Parathyroid adenoma (tissue), 2 donors: ENCODE measurements at regions not wholly inside any gene's neighbourhood (a gene's known extent, or its start where the extent isn't known, plus 50 kb on each side); places are given as distances from the start of the nearest gene placed in this dataset.

ENCODE experiments used
- H2AFZ ChIP-seq: fragments of 300-600 bp; sonication (generic); one replicate; pipeline ENCODE4 v1.7.0; 2017; ENCODE audit warnings: antibody characterized with exemption, mild to moderate bottlenecking
- H3K27ac ChIP-seq: fragments of 300-600 bp; sonication (generic); one replicate; pipeline ENCODE4 v1.7.0; 2017
- H3K27me3 ChIP-seq: fragments of 300-600 bp; sonication (generic); one replicate; pipeline ENCODE4 v1.7.0; 2017; ENCODE audit warnings: low read length; ENCODE audit not compliant: control insufficient read depth, insufficient read depth
- H3K36me3 ChIP-seq: fragments of 300-600 bp; sonication (generic); one replicate; pipeline ENCODE4 v1.7.0; 2017; ENCODE audit warnings: low read length; ENCODE audit not compliant: control insufficient read depth, insufficient read depth
- H3K4me1 ChIP-seq: fragments of 300-600 bp; sonication (generic); one replicate; pipeline ENCODE4 v1.7.0; 2017; ENCODE audit warnings: control low read depth
- H3K4me2 ChIP-seq: fragments of 300-600 bp; sonication (generic); one replicate; pipeline ENCODE4 v1.7.0; 2017; ENCODE audit warnings: low read length
- H3K4me3 ChIP-seq: fragments of 300-600 bp; sonication (generic); one replicate; pipeline ENCODE4 v1.7.0; 2017; ENCODE audit warnings: low read depth, low read length
- H3K79me2 ChIP-seq: fragments of 300-600 bp; sonication (generic); one replicate; pipeline ENCODE4 v1.7.0; 2017; ENCODE audit warnings: control low read depth
- H3K9ac ChIP-seq: fragments of 300-600 bp; sonication (generic); one replicate; pipeline ENCODE4 v1.7.0; 2017; ENCODE audit warnings: mild to moderate bottlenecking
- H3K9me3 ChIP-seq: fragments of 300-600 bp; sonication (generic); one replicate; pipeline ENCODE4 v1.7.0; 2017; ENCODE audit warnings: low read length; ENCODE audit not compliant: control insufficient read depth
- TF ChIP-seq, protein P1 (sequence below): fragments of 300-600 bp; sonication (generic); IDR thresholded peaks from one replicate; pipeline ENCODE4 v1.7.0; 2017; ENCODE audit warnings: antibody characterized with exemption, mild to moderate bottlenecking
- donor health status: primary hyperparathyroidism.

DNA sequence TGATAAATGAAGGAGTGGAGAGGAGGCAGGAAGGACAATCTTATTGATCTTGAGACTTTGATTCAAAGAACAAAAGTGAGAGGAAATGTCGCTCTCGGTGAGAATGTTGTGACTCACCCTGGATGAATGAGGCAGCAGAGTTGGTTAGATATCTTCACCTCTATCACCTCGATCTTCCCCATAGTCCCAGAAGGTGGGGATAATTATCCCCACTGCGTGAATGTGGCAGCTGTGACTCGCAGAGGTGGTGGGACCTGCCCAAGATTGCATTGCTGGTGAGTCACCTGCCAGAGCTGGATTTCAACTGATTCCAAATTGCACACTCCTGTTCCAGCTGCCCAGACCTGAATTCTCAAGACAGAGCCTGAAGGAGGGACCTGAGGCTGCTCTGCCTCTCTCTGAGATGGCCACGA, 105.0 kb downstream of the MATN1 start:
- TF ChIP-seq, protein P1, sequence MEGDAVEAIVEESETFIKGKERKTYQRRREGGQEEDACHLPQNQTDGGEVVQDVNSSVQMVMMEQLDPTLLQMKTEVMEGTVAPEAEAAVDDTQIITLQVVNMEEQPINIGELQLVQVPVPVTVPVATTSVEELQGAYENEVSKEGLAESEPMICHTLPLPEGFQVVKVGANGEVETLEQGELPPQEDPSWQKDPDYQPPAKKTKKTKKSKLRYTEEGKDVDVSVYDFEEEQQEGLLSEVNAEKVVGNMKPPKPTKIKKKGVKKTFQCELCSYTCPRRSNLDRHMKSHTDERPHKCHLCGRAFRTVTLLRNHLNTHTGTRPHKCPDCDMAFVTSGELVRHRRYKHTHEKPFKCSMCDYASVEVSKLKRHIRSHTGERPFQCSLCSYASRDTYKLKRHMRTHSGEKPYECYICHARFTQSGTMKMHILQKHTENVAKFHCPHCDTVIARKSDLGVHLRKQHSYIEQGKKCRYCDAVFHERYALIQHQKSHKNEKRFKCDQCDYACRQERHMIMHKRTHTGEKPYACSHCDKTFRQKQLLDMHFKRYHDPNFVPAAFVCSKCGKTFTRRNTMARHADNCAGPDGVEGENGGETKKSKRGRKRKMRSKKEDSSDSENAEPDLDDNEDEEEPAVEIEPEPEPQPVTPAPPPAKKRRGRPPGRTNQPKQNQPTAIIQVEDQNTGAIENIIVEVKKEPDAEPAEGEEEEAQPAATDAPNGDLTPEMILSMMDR: no peak
- no peak overlapping the region for H3K4me2 ChIP-seq

GRCh38 chr1:30616759-30617158, 106.6 kb downstream of the MATN1 start:
- no peak overlapping the region for H3K4me2 ChIP-seq
- H3K4me1 ChIP-seq: no peaks in the 10 kb centered on the region
- no peak overlapping the region for H3K4me3 ChIP-seq
- no peaks in the 10 kb centered on the region for H3K79me2 ChIP-seq
- H3K27me3 ChIP-seq: no peaks in the 10 kb centered on the region
- TF ChIP-seq, protein P1: no peak
- no peak overlapping the region for H2AFZ ChIP-seq
- no peaks in the 10 kb centered on the region for H3K9me3 ChIP-seq
- H3K27ac ChIP-seq: no peak overlapping the region
- H3K9ac ChIP-seq: no peak overlapping the region
- no peaks in the 10 kb centered on the region for H3K36me3 ChIP-seq

More for the DNA sequence above, 105.0 kb downstream of the MATN1 start:
- no peak overlapping the region for H3K4me3 ChIP-seq
- no peak overlapping the region for H3K27ac ChIP-seq
- H3K4me1 ChIP-seq: no peaks in the 10 kb centered on the region
- no peak overlapping the region for H2AFZ ChIP-seq
- no peaks in the 10 kb centered on the region for H3K27me3 ChIP-seq
- H3K9ac ChIP-seq: no peak overlapping the region
- no peaks in the 10 kb centered on the region for H3K9me3 ChIP-seq
- no peaks in the 10 kb centered on the region for H3K36me3 ChIP-seq
- H3K79me2 ChIP-seq: no peaks in the 10 kb centered on the region

DNA sequence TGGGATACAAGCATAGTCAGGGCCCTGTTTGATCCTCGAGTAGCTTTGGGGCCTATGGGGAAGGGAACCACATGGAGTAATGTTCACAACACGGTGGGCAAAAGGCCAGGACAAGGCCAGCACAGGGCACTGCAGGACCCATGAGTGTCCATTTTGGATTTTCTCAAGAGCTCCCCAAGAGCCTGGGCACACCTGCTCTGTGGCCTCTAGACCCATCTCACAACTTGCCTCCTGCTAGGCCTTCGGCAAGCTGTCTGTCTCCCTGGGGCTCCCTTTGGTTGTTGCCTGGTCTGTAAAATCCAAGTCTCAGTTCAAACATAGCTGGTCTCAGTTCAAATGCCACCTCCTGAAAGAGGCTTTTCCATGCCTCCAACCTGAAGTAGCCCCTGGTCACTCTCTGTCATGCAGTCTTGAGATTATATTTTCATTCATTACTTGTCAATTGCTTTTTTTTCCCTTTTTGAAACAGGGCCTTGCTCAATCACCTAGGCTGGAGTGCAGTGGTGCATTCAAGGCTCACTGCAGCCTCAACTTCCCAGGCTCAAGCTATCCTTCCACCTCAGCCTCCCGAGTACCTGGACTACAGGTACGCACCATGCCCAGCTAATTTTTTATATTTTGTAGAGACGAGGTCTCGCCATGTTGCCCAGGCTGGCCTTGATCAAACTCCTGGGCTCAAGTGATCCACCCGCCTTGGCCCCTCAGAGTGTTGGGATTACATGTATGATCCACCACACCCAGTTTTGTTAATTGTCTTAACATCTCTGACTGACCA, 107.4 kb downstream of the MATN1 start:
- no peak overlapping the region for H3K4me3 ChIP-seq
- no peaks in the 10 kb centered on the region for H3K4me1 ChIP-seq
- TF ChIP-seq, protein P1: no peak
- no peaks in the 10 kb centered on the region for H3K27me3 ChIP-seq
- no peak overlapping the region for H2AFZ ChIP-seq
- no peaks in the 10 kb centered on the region for H3K9me3 ChIP-seq
- H3K9ac ChIP-seq: no peak overlapping the region
- H3K27ac ChIP-seq: no peak overlapping the region
- H3K79me2 ChIP-seq: no peaks in the 10 kb centered on the region
- no peaks in the 10 kb centered on the region for H3K36me3 ChIP-seq
- no peak overlapping the region for H3K4me2 ChIP-seq

- no peaks in the 10 kb centered on the region for H3K4me1 ChIP-seq
- H3K36me3 ChIP-seq: no peaks in the 10 kb centered on the region
- no peaks in the 10 kb centered on the region for H3K79me2 ChIP-seq
- H3K27me3 ChIP-seq: no peaks in the 10 kb centered on the region
- H2AFZ ChIP-seq: no peak overlapping the region
- no peak overlapping the region for H3K4me3 ChIP-seq
- H3K9ac ChIP-seq: no peak overlapping the region
- no peak overlapping the region for H3K27ac ChIP-seq
- H3K9me3 ChIP-seq: no peaks in the 10 kb centered on the region
- TF ChIP-seq, protein P1: no peak
- H3K4me2 ChIP-seq: no peak overlapping the region
Observed at GRCh38 chr1:30615076-30615795, 108.1 kb downstream of the MATN1 start.
